GM21825 (cell line): ENCODE measurements at regions not wholly inside any gene's neighbourhood (a gene's known extent, or its start where the extent isn't known, plus 50 kb on each side); places are given as distances from the start of the nearest gene placed in this dataset.

Experiments
- ATAC-seq: cut with Tn5 transposase; IDR thresholded peaks from one replicate; pipeline ENCODE4 v1.9.1; 2021; ENCODE audit warnings: mild to moderate bottlenecking, moderate library complexity; ENCODE audit not compliant: unreplicated experiment

DNA sequence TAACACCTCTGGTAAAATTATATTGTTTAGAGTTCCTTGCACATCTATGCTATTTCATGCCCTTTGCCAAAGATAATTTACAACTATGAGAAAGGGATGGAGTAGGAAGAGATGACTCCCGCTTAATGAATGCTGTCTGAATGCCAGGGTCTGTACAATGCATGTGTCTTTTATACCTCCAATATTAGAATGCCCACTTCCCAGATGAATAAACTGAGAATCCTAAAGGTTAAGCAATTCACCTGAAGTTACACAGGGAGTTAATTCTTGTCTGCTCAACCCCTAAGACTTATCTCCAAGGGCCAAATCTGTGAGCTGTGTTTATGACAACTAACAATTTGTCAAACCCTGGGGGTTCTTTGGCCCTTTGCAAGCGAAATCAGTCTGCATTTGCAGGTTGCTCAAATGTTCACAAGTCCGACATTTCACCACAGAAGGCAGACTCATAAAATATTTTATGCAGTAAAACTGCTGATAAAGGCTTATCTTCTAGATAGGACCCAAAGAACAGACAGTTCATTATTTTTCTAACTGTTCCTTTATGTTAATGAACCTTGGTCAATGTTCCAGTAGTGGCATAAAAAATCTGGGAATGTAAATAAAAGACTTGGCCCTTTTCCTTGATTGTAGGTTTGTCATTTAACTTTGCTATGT, 50.2 kb upstream of the ATP1A1 start:
- no peak for ATAC-seq
